ENCODE measurements at regions not wholly inside any gene's neighbourhood (a gene's known extent, or its start where the extent isn't known, plus 50 kb on each side); places are given as distances from the start of the nearest gene placed in this dataset.

DNA sequence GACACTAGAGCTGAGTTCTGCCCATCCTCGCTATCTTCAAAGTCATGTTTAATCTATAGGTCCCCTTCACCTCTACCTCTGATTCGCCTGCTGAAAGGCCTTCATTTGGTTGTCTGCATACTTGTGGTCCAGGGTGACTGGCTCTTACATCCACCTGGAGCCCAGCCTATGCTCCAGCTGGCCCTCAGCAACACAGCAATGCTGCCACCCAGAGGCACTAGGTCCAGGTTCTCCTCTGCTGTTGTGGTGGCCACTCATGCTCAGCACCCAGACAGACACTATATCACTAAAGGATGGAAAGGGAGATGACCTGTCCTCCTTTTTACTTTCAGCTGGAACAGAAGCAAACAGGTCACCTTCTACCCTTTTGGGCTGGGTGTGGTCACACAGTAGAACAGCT lies 242.3 kb upstream of the HSFY2 start:
- no peaks in the 10 kb centered on the region for H3K9me2 ChIP-seq (ENCODE audit: insufficient read depth)
- intact Hi-C loops (cut with micrococcal nuclease) = no loop called here
- no peak overlapping the region for H3K9ac ChIP-seq (ENCODE audit: low read length)
- H3K79me2 ChIP-seq (ENCODE audit: insufficient read depth, low read length) = no peaks in the 10 kb centered on the region
- POLR2A ChIA-PET = no interaction called here
- no peak overlapping the region for H3K4me3 ChIP-seq (replicated peaks in 1 of 2; ENCODE audit: low read depth in 1 of 2, low read length in 2 of 2)
- peak; percentile 55; the same call in 1 of the 2 replicates for ATAC-seq
- no peak for DNase-seq (ENCODE audit: low read depth, low spot score)
- TF ChIP-seq EZH2phosphoT487 (IDR thresholded peaks at IDR 0.05; ENCODE audit: borderline replicate concordance) (no peak), RAD21 (IDR thresholded peaks at IDR 0.05; ENCODE audit: low read depth) (peak; percentile 7; the same call in 1 of the 2 replicates), EGR1 (IDR thresholded peaks at IDR 0.05; ENCODE audit: low read depth) (no peak), FOSL1 (IDR thresholded peaks at IDR 0.05; ENCODE audit: low read depth) (no peak), CEBPB (IDR thresholded peaks at IDR 0.05; ENCODE audit: low read depth) (no peak), CBX3 (IDR thresholded peaks at IDR 0.05; ENCODE audit: low read depth) (no peak)
- H3K4me2 ChIP-seq (ENCODE audit: low read length) = no peak overlapping the region
- no peaks in the 10 kb centered on the region for H3K36me3 ChIP-seq (ENCODE audit: control insufficient read depth in 1 of 2, insufficient read depth in 2 of 2, low read length in 2 of 2)
- H3K27me3 ChIP-seq (ENCODE audit: insufficient read depth, low read length) = no peaks in the 10 kb centered on the region
- no peaks in the 10 kb centered on the region for H3K9me3 ChIP-seq (ENCODE audit: control insufficient read depth in 1 of 2, insufficient read depth in 1 of 2, low read depth in 1 of 2, low read length in 2 of 2)
- H3K4me1 ChIP-seq (ENCODE audit: control insufficient read depth in 1 of 2, insufficient read depth in 2 of 2, low read length in 2 of 2) = no peaks in the 10 kb centered on the region
- H3K27ac ChIP-seq (ENCODE audit: low read depth, low read length) = no peak overlapping the region
- no peaks in the 10 kb centered on the region for H4K20me1 ChIP-seq (ENCODE audit: insufficient read depth)
- CTCF ChIA-PET = no interaction called here
- RAD21 ChIA-PET (ENCODE audit: low non-redundant PET in 1 of 2, low total read pairs in 2 of 2, uncharacterized antibody in 2 of 2, unreplicated experiment in 2 of 2) = no interaction called here
- no TSS peak for BruUV-seq (replicated peaks)
- H2AFZ ChIP-seq (ENCODE audit: low read depth, low read length, poor library complexity, severe bottlenecking) = no peak overlapping the region

DNA sequence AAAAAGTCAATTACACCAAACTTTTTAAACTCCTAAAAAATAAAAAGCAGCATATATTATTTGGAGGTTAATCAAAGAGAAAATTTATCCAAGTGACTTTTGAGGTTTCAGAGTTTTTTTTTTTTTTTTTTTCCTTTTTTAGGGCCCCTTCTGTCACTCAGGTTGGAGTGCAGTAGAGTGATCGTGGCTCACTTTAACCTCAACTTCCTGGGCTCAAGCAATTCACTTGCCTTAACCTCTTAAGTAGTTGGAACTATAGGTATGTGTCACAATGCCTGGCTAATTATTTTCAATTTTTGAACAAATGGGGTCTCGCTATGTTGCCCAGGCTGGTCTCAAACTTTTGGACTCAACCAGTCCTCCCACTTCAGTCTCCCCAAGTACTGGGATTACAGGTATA lies 241.7 kb upstream of the HSFY2 start:
- H3K27me3 ChIP-seq (ENCODE audit: insufficient read depth, low read length) = no peaks in the 10 kb centered on the region
- H3K9me2 ChIP-seq (ENCODE audit: insufficient read depth) = no peaks in the 10 kb centered on the region
- no peaks in the 10 kb centered on the region for H3K79me2 ChIP-seq (ENCODE audit: insufficient read depth, low read length)
- no peaks in the 10 kb centered on the region for H4K20me1 ChIP-seq (ENCODE audit: insufficient read depth)
- no peak for TF ChIP-seq ATF3 (IDR thresholded peaks at IDR 0.05)
- TF ChIP-seq TCF7L2 (IDR thresholded peaks at IDR 0.05; ENCODE audit: borderline replicate concordance, extremely low read depth, insufficient read depth, insufficient read length) = no peak
- TF ChIP-seq CBX3 (IDR thresholded peaks at IDR 0.05; ENCODE audit: low read depth) = no peak
- TF ChIP-seq EGR1 (IDR thresholded peaks at IDR 0.05; ENCODE audit: low read depth) = no peak
- no peak for TF ChIP-seq ZFX (IDR thresholded peaks at IDR 0.05)
- no peak for TF ChIP-seq SP1 (IDR thresholded peaks at IDR 0.05; ENCODE audit: low read depth)
- TF ChIP-seq SIN3A (IDR thresholded peaks at IDR 0.05; ENCODE audit: low read depth) = no peak
- no peak for TF ChIP-seq CTCF (IDR thresholded peaks at IDR 0.05 in 2 of 3, conservative IDR thresholded peaks at IDR 0.05 in 1 of 3; ENCODE audit: borderline replicate concordance in 1 of 3, insufficient read depth in 1 of 3, low read depth in 2 of 3, low read length in 2 of 3)
- no peak for TF ChIP-seq YY1 (IDR thresholded peaks at IDR 0.05; ENCODE audit: extremely low read depth, insufficient replicate concordance, low read depth, low read length)
- no peak for TF ChIP-seq CEBPB (IDR thresholded peaks at IDR 0.05; ENCODE audit: low read depth)
- TF ChIP-seq RAD21 (IDR thresholded peaks at IDR 0.05; ENCODE audit: low read depth) = no peak
- TF ChIP-seq SRF (IDR thresholded peaks at IDR 0.05; ENCODE audit: low read depth) = no peak
- TF ChIP-seq, protein P1, sequence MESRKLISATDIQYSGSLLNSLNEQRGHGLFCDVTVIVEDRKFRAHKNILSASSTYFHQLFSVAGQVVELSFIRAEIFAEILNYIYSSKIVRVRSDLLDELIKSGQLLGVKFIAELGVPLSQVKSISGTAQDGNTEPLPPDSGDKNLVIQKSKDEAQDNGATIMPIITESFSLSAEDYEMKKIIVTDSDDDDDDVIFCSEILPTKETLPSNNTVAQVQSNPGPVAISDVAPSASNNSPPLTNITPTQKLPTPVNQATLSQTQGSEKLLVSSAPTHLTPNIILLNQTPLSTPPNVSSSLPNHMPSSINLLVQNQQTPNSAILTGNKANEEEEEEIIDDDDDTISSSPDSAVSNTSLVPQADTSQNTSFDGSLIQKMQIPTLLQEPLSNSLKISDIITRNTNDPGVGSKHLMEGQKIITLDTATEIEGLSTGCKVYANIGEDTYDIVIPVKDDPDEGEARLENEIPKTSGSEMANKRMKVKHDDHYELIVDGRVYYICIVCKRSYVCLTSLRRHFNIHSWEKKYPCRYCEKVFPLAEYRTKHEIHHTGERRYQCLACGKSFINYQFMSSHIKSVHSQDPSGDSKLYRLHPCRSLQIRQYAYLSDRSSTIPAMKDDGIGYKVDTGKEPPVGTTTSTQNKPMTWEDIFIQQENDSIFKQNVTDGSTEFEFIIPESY (IDR thresholded peaks at IDR 0.05; ENCODE audit: extremely low read depth, insufficient replicate concordance, low read length) = no peak
- no peak for TF ChIP-seq EZH2 (IDR thresholded peaks at IDR 0.05)
- TF ChIP-seq, protein P2, sequence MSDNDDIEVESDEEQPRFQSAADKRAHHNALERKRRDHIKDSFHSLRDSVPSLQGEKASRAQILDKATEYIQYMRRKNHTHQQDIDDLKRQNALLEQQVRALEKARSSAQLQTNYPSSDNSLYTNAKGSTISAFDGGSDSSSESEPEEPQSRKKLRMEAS (IDR thresholded peaks at IDR 0.05) = no peak
- TF ChIP-seq ZNF274 (IDR thresholded peaks at IDR 0.05; ENCODE audit: low read depth, low read length) = no peak
- H3K9me3 ChIP-seq (ENCODE audit: control insufficient read depth in 1 of 2, insufficient read depth in 1 of 2, low read depth in 1 of 2, low read length in 2 of 2) = no peaks in the 10 kb centered on the region
- no TSS peak for BruUV-seq (replicated peaks)
- no peak overlapping the region for H3K4me2 ChIP-seq (ENCODE audit: low read length)
- POLR2A ChIA-PET = no interaction called here
- no peak overlapping the region for H3K9ac ChIP-seq (ENCODE audit: low read length)
- no peaks in the 10 kb centered on the region for H3K4me1 ChIP-seq (ENCODE audit: control insufficient read depth in 1 of 2, insufficient read depth in 2 of 2, low read length in 2 of 2)
- DNase-seq (ENCODE audit: low read depth, low spot score) (no peak), ATAC-seq (no peak)
- H2AFZ ChIP-seq (ENCODE audit: low read depth, low read length, poor library complexity, severe bottlenecking) = no peak overlapping the region
- no peak overlapping the region for H3K27ac ChIP-seq (ENCODE audit: low read depth, low read length)
- intact Hi-C loops (cut with micrococcal nuclease) = no loop called here
- RAD21 ChIA-PET (ENCODE audit: low non-redundant PET in 1 of 2, low total read pairs in 2 of 2, uncharacterized antibody in 2 of 2, unreplicated experiment in 2 of 2) = no interaction called here
- CTCF ChIA-PET = no interaction called here
- no peak overlapping the region for H3K4me3 ChIP-seq (replicated peaks in 1 of 2; ENCODE audit: low read depth in 1 of 2, low read length in 2 of 2)
- H3K36me3 ChIP-seq (ENCODE audit: control insufficient read depth in 1 of 2, insufficient read depth in 2 of 2, low read length in 2 of 2) = no peaks in the 10 kb centered on the region
